DOHH2 (cell line): ENCODE measurements at regions not wholly inside any gene's neighbourhood (a gene's known extent, or its start where the extent isn't known, plus 50 kb on each side); places are given as distances from the start of the nearest gene placed in this dataset.

Experiments used
- H3F3A ChIP-seq: fragments of 200-600 bp; sonication (generic), shearing (Covaris generic); 2 replicates; pipeline ENCODE4 v1.6.0; 2016; ENCODE audit warnings: antibody characterized with exemption, mild to moderate bottlenecking; ENCODE audit not compliant: control insufficient read depth, insufficient read depth
- H3K27ac ChIP-seq: fragments of 200-600 bp; sonication (generic); 2 replicates; pipeline ENCODE4 v1.5.1; 2014; ENCODE audit warnings: low read depth, mild to moderate bottlenecking, low read length, moderate library complexity
- H3K27me3 ChIP-seq: fragments of 200-600 bp; sonication (generic); 2 replicates; pipeline ENCODE4 v1.6.1; 2014; ENCODE audit warnings: mild to moderate bottlenecking, low read length, mixed read lengths; ENCODE audit not compliant: control insufficient read depth
- H3K36me3 ChIP-seq: fragments of 200-600 bp; sonication (generic); 2 replicates; pipeline ENCODE4 v1.6.1; 2014; ENCODE audit warnings: mild to moderate bottlenecking, low read length, moderate library complexity, mixed read lengths; ENCODE audit not compliant: control insufficient read depth
- H3K4me1 ChIP-seq: fragments of 200-600 bp; sonication (generic); 2 replicates; pipeline ENCODE4 v1.6.1; 2014; ENCODE audit warnings: mild to moderate bottlenecking, low read length, mixed read lengths; ENCODE audit not compliant: control insufficient read depth
- H3K4me2 ChIP-seq: fragments of 200-600 bp; sonication (generic); 2 replicates; pipeline ENCODE4 v1.6.0; 2014; ENCODE audit warnings: mild to moderate bottlenecking, low read length, moderate library complexity
- H3K4me3 ChIP-seq: fragments of 200-600 bp; sonication (generic); 2 replicates; pipeline ENCODE4 v1.5.1; 2014; ENCODE audit warnings: mild to moderate bottlenecking, low read length, mixed read lengths
- H3K79me2 ChIP-seq: fragments of 200-600 bp; sonication (generic); 2 replicates; pipeline ENCODE4 v1.6.1; 2014; ENCODE audit warnings: mild to moderate bottlenecking, low read length, mixed read lengths; ENCODE audit not compliant: control insufficient read depth
- H3K9me2 ChIP-seq: fragments of 200-600 bp; sonication (generic); replicated peaks from 2 replicates; pipeline ENCODE4 v1.6.1; 2014; ENCODE audit warnings: mild to moderate bottlenecking, low read length, mixed read lengths; ENCODE audit not compliant: control insufficient read depth
- H3K9me3 ChIP-seq: fragments of 200-600 bp; sonication (generic); 2 replicates; pipeline ENCODE4 v1.6.1; 2014; ENCODE audit warnings: antibody characterized with exemption, low read length, mixed read lengths; ENCODE audit not compliant: control insufficient read depth, insufficient read depth
- H4K20me1 ChIP-seq: fragments of 200-600 bp; sonication (generic); 2 replicates; pipeline ENCODE4 v1.6.0; 2014; ENCODE audit warnings: low read depth, mild to moderate bottlenecking, antibody characterized with exemption, low read length, moderate library complexity; ENCODE audit not compliant: control insufficient read depth, insufficient read depth
- CTCF ChIP-seq: fragments of 200-600 bp; sonication (generic); IDR thresholded peaks from one replicate; pipeline ENCODE4 v1.5.1; 2014; ENCODE audit warnings: antibody characterized with exemption, mild to moderate bottlenecking, low read depth, low read length; ENCODE audit not compliant: poor library complexity, severe bottlenecking
- EZH2phosphoT487 ChIP-seq: fragments of 200-600 bp; sonication (generic); IDR thresholded peaks from 2 replicates; pipeline ENCODE4 v1.6.1; 2017; ENCODE audit warnings: borderline replicate concordance, mild to moderate bottlenecking, antibody characterized with exemption, low read length, moderate library complexity, mixed read lengths

GRCh38 chr1:96365596-96366390 is 355.8 kb upstream of the PTBP2 start:
- H3K36me3 ChIP-seq: no peaks in the 10 kb centered on the region
- H4K20me1 ChIP-seq: no peaks in the 10 kb centered on the region
- no peak overlapping the region for H3K4me2 ChIP-seq
- TF ChIP-seq EZH2phosphoT487 (no peak), CTCF (no peak)
- H3K9me2 ChIP-seq: no peaks in the 10 kb centered on the region
- no peaks in the 10 kb centered on the region for H3K4me1 ChIP-seq
- H3K27me3 ChIP-seq: no peaks in the 10 kb centered on the region
- H3K9me3 ChIP-seq: no peaks in the 10 kb centered on the region
- H3F3A ChIP-seq: no peaks in the 10 kb centered on the region
- no peak overlapping the region for H3K27ac ChIP-seq
- no peak overlapping the region for H3K4me3 ChIP-seq
- H3K79me2 ChIP-seq: no peaks in the 10 kb centered on the region

- H3K4me2 ChIP-seq: no peak overlapping the region
- H3K4me1 ChIP-seq: no peaks in the 10 kb centered on the region
- H3K79me2 ChIP-seq: no peaks in the 10 kb centered on the region
- no peaks in the 10 kb centered on the region for H3F3A ChIP-seq
- no peak for TF ChIP-seq EZH2phosphoT487
- no peaks in the 10 kb centered on the region for H3K9me3 ChIP-seq
- H3K27ac ChIP-seq: no peak overlapping the region
- H3K4me3 ChIP-seq: no peak overlapping the region
- H3K9me2 ChIP-seq: no peaks in the 10 kb centered on the region
- no peaks in the 10 kb centered on the region for H3K36me3 ChIP-seq
- no peaks in the 10 kb centered on the region for H3K27me3 ChIP-seq
- H4K20me1 ChIP-seq: no peaks in the 10 kb centered on the region
Observed at GRCh38 chr1:96366516-96366915, 355.1 kb upstream of the PTBP2 start.

- Histone ChIP-seq H3K4me1 (no peaks in the 10 kb centered on the region), H3K27ac (no peak overlapping the region), H3K4me3 (no peak overlapping the region), H4K20me1 (no peaks in the 10 kb centered on the region), H3K4me2 (no peak overlapping the region), H3K27me3 (no peaks in the 10 kb centered on the region), H3K9me2 (no peaks in the 10 kb centered on the region), H3F3A (no peaks in the 10 kb centered on the region), H3K36me3 (no peaks in the 10 kb centered on the region), H3K79me2 (no peaks in the 10 kb centered on the region), H3K9me3 (no peaks in the 10 kb centered on the region)
- TF ChIP-seq CTCF: no peak
- no peak for TF ChIP-seq EZH2phosphoT487
Observed at GRCh38 chr1:96367791-96368190, 353.8 kb upstream of the PTBP2 start.

- TF ChIP-seq EZH2phosphoT487 (no peak), CTCF (no peak)
- Histone ChIP-seq H4K20me1 (no peaks in the 10 kb centered on the region), H3F3A (no peaks in the 10 kb centered on the region), H3K79me2 (no peaks in the 10 kb centered on the region), H3K27ac (no peak overlapping the region), H3K9me2 (no peaks in the 10 kb centered on the region), H3K4me2 (no peak overlapping the region), H3K27me3 (no peaks in the 10 kb centered on the region), H3K4me1 (no peaks in the 10 kb centered on the region), H3K36me3 (no peaks in the 10 kb centered on the region), H3K9me3 (no peaks in the 10 kb centered on the region), H3K4me3 (no peak overlapping the region)
Observed at GRCh38 chr1:96370757-96371156, 350.8 kb upstream of the PTBP2 start.
